ENCODE measurements at regions not wholly inside any gene's neighbourhood (a gene's known extent, or its start where the extent isn't known, plus 50 kb on each side); places are given as distances from the start of the nearest gene placed in this dataset.

- DNase-seq (no peak), ATAC-seq (ENCODE audit: poor library complexity) (no peak)
- intact Hi-C loops (cut with DNase I) = loop anchor here (5.0 kb wide), 1 partner anchor 298 kb away; no protein-coding TSS in a partner anchor
These were observed 56.1 kb upstream of the ELMO1 start for GRCh38 chr7:37504801-37505200.

DNA sequence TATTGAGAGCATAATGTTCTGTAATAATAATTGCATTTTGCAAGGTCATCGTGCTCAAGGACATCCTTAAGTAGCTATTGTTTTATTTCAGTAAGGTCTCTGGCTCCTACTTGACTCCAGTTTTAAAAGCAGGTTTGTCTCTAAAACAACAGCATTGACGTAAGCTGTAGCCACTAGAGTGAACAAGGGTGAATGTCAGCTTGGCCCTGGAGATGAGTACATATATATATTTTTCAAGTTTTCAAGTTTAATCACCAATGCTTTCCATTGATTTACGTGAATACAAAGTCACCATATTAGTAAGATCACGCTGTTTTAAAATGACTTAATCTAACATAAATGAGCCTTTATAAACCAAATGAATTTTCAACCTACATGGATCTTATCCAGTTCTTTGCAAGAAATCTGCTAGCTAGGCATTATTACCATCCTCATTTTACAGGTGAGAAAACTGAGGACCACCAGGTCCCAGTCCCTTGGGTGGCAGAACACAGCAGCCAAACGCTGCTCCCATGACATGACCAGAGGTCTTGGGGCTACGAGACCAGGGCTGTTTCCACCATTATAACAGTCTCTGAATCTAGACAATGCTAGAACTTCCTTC lies 57.2 kb upstream of the ELMO1 start:
- DNase-seq (no peak), ATAC-seq (ENCODE audit: poor library complexity) (no peak)
- intact Hi-C loops (cut with DNase I) = loop anchor here (5.0 kb wide), 1 partner anchor 299 kb away; no protein-coding TSS in a partner anchor

GRCh38 chr7:37508118-37508517 lies 59.5 kb upstream of the ELMO1 start:
- intact Hi-C loops (cut with DNase I) = loop anchor here (5.0 kb wide), 1 partner anchor 301 kb away; no protein-coding TSS in a partner anchor
- DNase-seq (no peak), ATAC-seq (ENCODE audit: poor library complexity) (no peak)

DNA sequence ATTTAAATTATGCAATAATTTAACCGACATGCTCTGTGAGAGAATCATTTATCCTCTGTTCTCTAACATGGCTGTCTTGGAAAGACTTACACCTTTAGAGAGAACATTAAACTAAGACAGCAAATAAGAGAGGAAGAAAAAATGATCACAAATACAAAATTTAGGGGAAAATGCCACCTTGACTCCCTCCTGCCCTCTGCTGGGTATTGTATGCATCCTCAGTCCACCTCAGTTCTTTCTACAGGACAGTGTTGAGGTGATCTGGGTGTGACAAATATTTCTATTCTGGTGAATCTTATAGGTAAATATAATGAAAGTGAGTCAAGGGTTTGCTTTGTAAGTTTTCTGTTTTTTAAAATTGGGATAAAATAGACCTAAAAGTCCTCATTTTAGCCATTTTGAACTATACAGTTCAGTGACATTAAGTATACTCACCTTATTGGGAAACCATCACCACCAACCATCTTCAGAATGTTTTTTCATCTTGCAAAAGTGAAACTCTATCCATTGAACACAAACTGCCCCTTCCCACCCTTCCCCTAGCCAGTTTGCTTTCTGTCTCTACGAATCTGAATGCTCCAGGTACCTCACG lies 61.5 kb upstream of the ELMO1 start:
- no peak for ATAC-seq (ENCODE audit: poor library complexity)
- intact Hi-C loops (cut with DNase I) = no loop called here
- no peak for DNase-seq

- DNase-seq = no peak
- ATAC-seq (ENCODE audit: poor library complexity) = no peak
- intact Hi-C loops (cut with DNase I) = no loop called here
These were observed 63.3 kb upstream of the ELMO1 start for GRCh38 chr7:37511915-37512314.

DNA sequence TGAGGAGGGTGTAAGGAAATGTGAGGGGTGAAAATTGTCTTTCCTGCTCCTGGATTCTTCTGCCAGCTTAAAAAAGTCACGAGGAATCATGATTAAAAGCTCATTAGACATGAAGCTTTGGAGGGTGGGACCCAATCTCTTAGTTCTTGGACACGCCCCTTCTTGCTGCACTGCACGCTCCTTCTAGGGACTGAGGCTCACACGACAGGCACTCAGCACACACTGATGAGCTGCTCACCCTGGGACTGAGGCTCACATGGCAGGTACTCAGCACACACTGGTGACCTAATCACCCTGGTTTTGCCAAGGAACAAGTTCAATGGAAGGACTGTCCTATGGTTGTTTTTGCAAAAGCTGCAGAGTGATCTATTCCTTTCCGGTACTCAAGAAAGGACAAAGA lies 65.8 kb upstream of the ELMO1 start:
- ATAC-seq (ENCODE audit: poor library complexity) (no peak), DNase-seq (no peak)
- intact Hi-C loops (cut with DNase I) = no loop called here

GRCh38 chr7:37516664-37517063 lies 68.0 kb upstream of the ELMO1 start:
- ATAC-seq (ENCODE audit: poor library complexity) = no peak
- DNase-seq = no peak
- intact Hi-C loops (cut with DNase I) = no loop called here

DNA sequence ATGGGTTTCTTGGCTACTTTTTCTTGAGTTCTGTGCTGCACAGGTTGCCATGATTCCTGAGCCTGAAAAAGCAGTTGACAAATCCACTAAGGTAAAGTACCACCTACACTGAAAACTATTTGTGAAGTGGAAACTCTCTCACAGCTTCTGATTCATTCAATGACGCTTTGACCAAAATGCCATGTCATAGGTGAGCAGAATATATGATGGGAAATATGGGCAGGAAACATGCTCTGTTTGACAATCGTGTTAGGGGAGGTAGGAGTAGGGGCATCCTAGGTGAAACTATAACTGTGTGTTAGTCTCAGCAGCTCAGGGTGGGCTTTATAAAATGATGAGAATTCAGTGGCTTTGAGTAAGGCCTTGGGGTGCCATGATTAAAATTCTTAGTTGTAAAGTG lies 69.6 kb upstream of the ELMO1 start:
- intact Hi-C loops (cut with DNase I) = no loop called here

GRCh38 chr7:37524056-37524455 lies 75.4 kb upstream of the ELMO1 start:
- DNase-seq = no peak
- intact Hi-C loops (cut with DNase I) = no loop called here
- no peak for ATAC-seq (ENCODE audit: poor library complexity)

More for the DNA sequence above, 69.6 kb upstream of the ELMO1 start:
- DNase-seq = no peak
- no peak for ATAC-seq (ENCODE audit: poor library complexity)

- intact Hi-C loops (cut with DNase I) = no loop called here
- DNase-seq = no peak
- no peak for ATAC-seq (ENCODE audit: poor library complexity)
These were observed 76.1 kb upstream of the ELMO1 start for GRCh38 chr7:37524797-37525196.

- intact Hi-C loops (cut with DNase I) = no loop called here
- no peak for ATAC-seq (ENCODE audit: poor library complexity)
- no peak for DNase-seq
These were observed 78.0 kb upstream of the ELMO1 start for GRCh38 chr7:37526623-37527022.

DNA sequence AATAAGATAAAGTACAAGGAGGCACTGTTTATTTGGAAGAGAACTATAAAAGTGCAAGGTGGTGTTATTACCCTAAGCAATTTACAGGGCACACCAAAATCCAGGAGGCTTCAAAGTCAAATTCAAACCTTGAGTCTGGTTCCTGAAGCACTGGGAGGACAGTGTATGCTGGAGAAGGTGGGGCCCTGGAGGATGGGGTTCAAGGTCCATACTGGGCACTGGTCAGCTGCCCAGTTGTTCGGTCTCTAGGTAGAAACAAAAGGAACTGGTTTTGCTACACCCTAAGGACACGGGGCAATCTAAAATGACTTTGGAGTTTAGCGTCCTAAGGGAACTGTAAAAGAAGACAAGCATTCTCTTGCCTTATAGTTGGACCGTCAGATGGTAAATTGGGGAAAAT lies 78.4 kb upstream of the ELMO1 start:
- intact Hi-C loops (cut with DNase I) = no loop called here
- ATAC-seq (ENCODE audit: poor library complexity) = no peak
- no peak for DNase-seq

- DNase-seq = no peak
- no peak for ATAC-seq (ENCODE audit: poor library complexity)
- intact Hi-C loops (cut with DNase I) = no loop called here
These were observed 82.6 kb upstream of the ELMO1 start for GRCh38 chr7:37531225-37531624.

- DNase-seq (no peak), ATAC-seq (ENCODE audit: poor library complexity) (no peak)
- intact Hi-C loops (cut with DNase I) = no loop called here
These were observed 84.0 kb upstream of the ELMO1 start for GRCh38 chr7:37532636-37533035.

DNA sequence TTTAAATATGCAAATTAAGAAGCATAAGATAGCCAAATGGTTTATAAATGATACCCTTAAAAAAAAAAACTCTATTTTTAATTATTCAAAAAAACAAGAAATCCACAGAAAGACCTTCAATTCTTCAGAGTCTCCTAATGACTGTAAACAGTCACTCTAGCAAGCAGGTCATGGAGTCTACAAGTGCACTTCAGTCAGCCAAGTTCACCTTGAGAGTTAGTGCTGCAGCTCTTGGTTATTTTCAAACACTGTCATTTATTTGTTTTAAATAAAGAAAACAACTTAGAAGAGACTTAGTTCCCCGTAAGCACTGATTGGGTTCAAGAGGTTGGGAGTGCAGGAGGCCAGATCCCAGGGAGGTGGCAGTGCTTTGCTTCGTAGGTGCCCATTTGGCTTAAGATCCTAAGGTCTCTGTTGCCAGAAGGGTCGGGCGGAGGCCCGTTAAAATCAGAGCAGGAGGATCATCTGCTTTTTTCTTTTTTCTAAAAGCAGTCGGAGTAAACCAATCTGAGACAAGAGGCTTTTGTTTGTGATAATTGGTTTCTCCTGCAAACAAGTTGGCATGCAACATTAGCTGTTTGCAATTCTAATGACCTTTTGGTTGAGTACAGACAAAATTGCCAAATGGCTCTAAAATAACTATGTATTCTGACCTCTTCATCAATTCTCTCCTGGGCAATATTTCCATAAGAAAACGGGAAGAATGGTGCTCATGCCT lies 86.4 kb upstream of the ELMO1 start:
- no peak for ATAC-seq (ENCODE audit: poor library complexity)
- intact Hi-C loops (cut with DNase I) = no loop called here
- no peak for DNase-seq

GRCh38 chr7:37535841-37536240 lies 87.2 kb upstream of the ELMO1 start:
- DNase-seq = no peak
- intact Hi-C loops (cut with DNase I) = no loop called here

DNA sequence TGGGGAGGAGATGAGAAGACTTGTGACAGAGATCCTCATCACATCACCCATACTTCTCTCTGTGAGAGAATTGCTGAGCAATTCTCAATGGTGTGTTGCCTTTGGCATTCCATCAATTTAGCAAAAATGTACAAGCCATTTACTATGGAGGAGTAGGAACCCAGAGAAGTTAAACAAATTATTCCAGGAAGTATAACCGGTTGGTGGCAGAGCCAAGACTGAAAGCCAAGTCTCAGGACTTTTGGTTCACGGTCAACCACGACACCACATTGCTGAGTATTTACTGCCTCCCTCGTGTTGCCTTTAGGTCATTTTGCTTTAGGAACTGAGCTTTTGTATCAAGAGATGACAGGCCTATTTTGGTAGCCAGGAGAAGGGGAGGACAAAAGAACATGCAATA lies 88.0 kb upstream of the ELMO1 start:
- ATAC-seq (ENCODE audit: poor library complexity) = no peak
- no peak for DNase-seq
- intact Hi-C loops (cut with DNase I) = no loop called here

More at GRCh38 chr7:37535841-37536240, 87.2 kb upstream of the ELMO1 start:
- no peak for ATAC-seq (ENCODE audit: poor library complexity)

GRCh38 chr7:37537439-37537838 lies 88.8 kb upstream of the ELMO1 start:
- DNase-seq (no peak), ATAC-seq (ENCODE audit: poor library complexity) (no peak)
- intact Hi-C loops (cut with DNase I) = no loop called here

DNA sequence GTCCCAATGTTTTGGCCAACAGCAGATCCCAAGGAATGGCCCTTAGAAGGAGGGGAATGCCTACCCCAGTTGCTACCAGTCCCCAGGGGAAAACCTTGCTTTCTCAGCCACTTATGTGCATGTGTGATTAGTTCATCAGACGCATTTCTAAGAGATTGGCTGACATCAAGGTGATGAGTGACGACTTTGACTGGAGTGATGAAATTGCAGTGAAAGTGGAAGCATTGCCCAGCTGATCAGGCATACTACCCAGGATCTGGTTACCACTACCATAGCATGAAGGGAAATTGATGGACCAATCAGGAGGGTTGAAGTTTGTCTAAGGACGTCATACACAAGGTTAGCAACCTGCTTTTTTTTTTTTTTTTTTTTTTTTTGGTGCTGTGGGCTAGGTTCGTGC lies 90.3 kb upstream of the ELMO1 start:
- DNase-seq = no peak
- intact Hi-C loops (cut with DNase I) = no loop called here
- ATAC-seq (ENCODE audit: poor library complexity) = no peak

- ATAC-seq (ENCODE audit: poor library complexity) (peak; percentile 43), DNase-seq (no peak)
- intact Hi-C loops (cut with DNase I) = no loop called here
These were observed 92.3 kb upstream of the ELMO1 start for GRCh38 chr7:37540917-37541316.

Measured in Right ventricle myocardium superior (tissue), 1 donor.